Epithelial cell of prostate (primary cell): ENCODE measurements at regions not wholly inside any gene's neighbourhood (a gene's known extent, or its start where the extent isn't known, plus 50 kb on each side); places are given as distances from the start of the nearest gene placed in this dataset.
A peak's percentile ranks its signal among the peaks of the same experiment; 100 is the strongest.
"Not testable (repeated sequence)": the region's sequence is repeated elsewhere in the genome, so short reads cannot be mapped to it uniquely, and the experiment has no call there.

Experiments
- DNase-seq: peaks from one replicate; pipeline ENCODE4 v3.0.0-alpha.2; 2011; ENCODE audit warnings: low read depth, low spot score
- H3K27ac ChIP-seq: fragments of 450-650 bp; 2 replicates; pipeline ENCODE4 v1.5.1; 2017; ENCODE audit warnings: mild to moderate bottlenecking

GRCh38 chr4:24372341-24372740 is 212.0 kb downstream of the DHX15 start:
- DNase-seq = no peak
- no peak overlapping the region for H3K27ac ChIP-seq

GRCh38 chr4:24370421-24370820 is 213.9 kb downstream of the DHX15 start:
- no peak overlapping the region for H3K27ac ChIP-seq
- no peak for DNase-seq

- no peak for DNase-seq
- no peak overlapping the region for H3K27ac ChIP-seq
Measured at GRCh38 chr4:24369507-24370029, 214.8 kb downstream of the DHX15 start.

GRCh38 chr4:24368801-24369200 is 215.6 kb downstream of the DHX15 start:
- H3K27ac ChIP-seq = no peak overlapping the region
- no peak for DNase-seq

GRCh38 chr4:24364852-24365251 is 219.5 kb downstream of the DHX15 start:
- no peak overlapping the region for H3K27ac ChIP-seq
- DNase-seq = no peak

GRCh38 chr4:24364249-24364648 is 220.1 kb downstream of the DHX15 start:
- no peak overlapping the region for H3K27ac ChIP-seq

GRCh38 chr4:24363751-24364150 is 220.6 kb downstream of the DHX15 start:
- DNase-seq = no peak
- no peak overlapping the region for H3K27ac ChIP-seq

More at GRCh38 chr4:24364249-24364648, 220.1 kb downstream of the DHX15 start:
- DNase-seq = no peak

GRCh38 chr4:24352112-24352511 is 232.2 kb downstream of the DHX15 start:
- no peak for DNase-seq
- no peak overlapping the region for H3K27ac ChIP-seq

GRCh38 chr4:24349168-24349996 is 235.0 kb downstream of the DHX15 start:
- DNase-seq, H3K27ac ChIP-seq: not testable (repeated sequence)

GRCh38 chr4:24339260-24339659 is 245.1 kb downstream of the DHX15 start:
- DNase-seq = no peak
- H3K27ac ChIP-seq = no peak overlapping the region

- H3K27ac ChIP-seq = no peak overlapping the region
- DNase-seq = no peak
Measured at GRCh38 chr4:24337451-24338190, 246.7 kb downstream of the DHX15 start.

- no peak overlapping the region for H3K27ac ChIP-seq
- no peak for DNase-seq
Measured at GRCh38 chr4:24335616-24336015, 248.7 kb downstream of the DHX15 start.

GRCh38 chr4:24334906-24335305 is 249.4 kb downstream of the DHX15 start:
- no peak overlapping the region for H3K27ac ChIP-seq
- DNase-seq = no peak

GRCh38 chr4:24330573-24330972 is 253.8 kb downstream of the DHX15 start:
- no peak overlapping the region for H3K27ac ChIP-seq
- DNase-seq = no peak

- no peak overlapping the region for H3K27ac ChIP-seq
- DNase-seq = no peak
Measured at GRCh38 chr4:24330172-24330571, 254.2 kb downstream of the DHX15 start.

- no peak for DNase-seq
- H3K27ac ChIP-seq = no peak overlapping the region
Measured at GRCh38 chr4:24328711-24329110, 255.6 kb downstream of the DHX15 start.

GRCh38 chr4:24328310-24328709 is 256.0 kb downstream of the DHX15 start:
- H3K27ac ChIP-seq = no peak overlapping the region
- DNase-seq = no peak

- peak overlapping the region; percentile 79 for H3K27ac ChIP-seq
- no peak for DNase-seq
Measured at GRCh38 chr4:24322995-24323394, 261.4 kb downstream of the DHX15 start.

GRCh38 chr4:24322511-24322910 is 261.8 kb downstream of the DHX15 start:
- H3K27ac ChIP-seq = peak overlapping the region; percentile 79
- DNase-seq = no peak

GRCh38 chr4:24321616-24322015 is 262.7 kb downstream of the DHX15 start:
- H3K27ac ChIP-seq = peak overlapping the region; percentile 79
- DNase-seq = no peak

GRCh38 chr4:24321131-24321530 is 263.2 kb downstream of the DHX15 start:
- peak overlapping the region; percentile 79 for H3K27ac ChIP-seq
- peak; percentile 20 for DNase-seq
